Stimulated activated CD8-positive, alpha-beta memory T cell treated with anti-CD3 and anti-CD28 coated beads, Interleukin-7, amount 100 ng/mL, for 48 hours (primary cell): ENCODE measurements at regions not wholly inside any gene's neighbourhood (a gene's known extent, or its start where the extent isn't known, plus 50 kb on each side); places are given as distances from the start of the nearest gene placed in this dataset.
"Not testable (repeated sequence)": the region's sequence is repeated elsewhere in the genome, so short reads cannot be mapped to it uniquely, and the experiment has no call there.

Experiments
- DNase-seq, 2 donors: peaks; one replicate each; pipeline ENCODE4 v3.0.0-alpha.2; 2020; ENCODE audit warnings: low read depth in 1 of 2; ENCODE audit errors: extremely low read depth in 1 of 2

DNA sequence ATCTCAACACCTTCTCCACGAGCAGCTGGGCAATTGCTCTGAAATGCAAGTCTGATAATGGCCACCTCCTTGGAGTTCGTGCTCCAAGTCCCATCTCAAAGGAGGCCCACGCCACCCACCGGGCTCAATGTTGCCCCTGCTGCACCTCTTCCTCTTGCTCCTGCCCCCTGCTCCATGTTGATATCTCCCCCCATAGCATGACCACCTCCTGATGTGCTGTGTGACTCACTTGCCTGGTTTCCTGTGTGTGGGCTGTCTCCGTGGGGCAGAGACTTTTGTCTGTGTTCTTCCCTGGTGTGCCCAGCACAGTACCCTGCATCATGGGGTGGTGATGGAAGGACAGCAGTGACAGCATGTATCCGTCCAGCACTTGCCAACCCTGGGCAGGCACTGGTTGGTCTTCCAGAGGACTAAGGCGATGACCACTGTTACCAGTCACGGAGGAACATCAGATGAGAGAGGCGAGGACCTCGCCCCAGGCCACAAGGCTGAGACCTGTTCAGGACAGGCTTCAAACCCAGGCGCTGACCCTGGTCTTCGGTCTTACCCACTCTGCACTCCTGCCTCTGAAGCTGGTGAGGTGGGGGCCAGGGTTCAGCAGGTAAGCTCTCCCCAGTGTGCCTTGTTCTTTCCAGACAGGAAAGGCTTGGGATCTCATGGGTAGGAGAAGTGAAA lies 104.6 kb upstream of the LRPAP1 start:
- no peak for DNase-seq

DNA sequence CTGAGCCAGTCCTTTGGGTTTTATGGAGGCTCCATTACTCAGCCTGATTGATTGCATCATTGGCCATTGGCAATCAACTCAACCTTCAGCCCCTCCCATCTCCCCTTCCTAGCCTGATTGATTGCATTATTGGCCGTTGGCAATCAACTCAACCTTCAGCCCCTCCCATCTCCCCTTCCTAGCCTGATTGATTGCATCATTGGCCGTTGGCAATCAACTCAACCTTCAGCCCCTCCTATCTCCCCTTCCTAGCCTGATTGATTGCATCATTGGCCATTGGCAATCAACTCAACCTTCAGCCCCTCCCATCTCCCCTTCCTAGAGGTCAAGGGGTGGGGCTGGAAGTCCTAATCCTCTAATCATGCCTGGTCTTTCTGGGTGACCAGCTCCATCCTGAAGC lies 103.8 kb upstream of the LRPAP1 start:
- DNase-seq, result not testable (repeated sequence)

GRCh38 chr4:3634894-3635820 lies 102.9 kb upstream of the LRPAP1 start:
- DNase-seq, result no peak

DNA sequence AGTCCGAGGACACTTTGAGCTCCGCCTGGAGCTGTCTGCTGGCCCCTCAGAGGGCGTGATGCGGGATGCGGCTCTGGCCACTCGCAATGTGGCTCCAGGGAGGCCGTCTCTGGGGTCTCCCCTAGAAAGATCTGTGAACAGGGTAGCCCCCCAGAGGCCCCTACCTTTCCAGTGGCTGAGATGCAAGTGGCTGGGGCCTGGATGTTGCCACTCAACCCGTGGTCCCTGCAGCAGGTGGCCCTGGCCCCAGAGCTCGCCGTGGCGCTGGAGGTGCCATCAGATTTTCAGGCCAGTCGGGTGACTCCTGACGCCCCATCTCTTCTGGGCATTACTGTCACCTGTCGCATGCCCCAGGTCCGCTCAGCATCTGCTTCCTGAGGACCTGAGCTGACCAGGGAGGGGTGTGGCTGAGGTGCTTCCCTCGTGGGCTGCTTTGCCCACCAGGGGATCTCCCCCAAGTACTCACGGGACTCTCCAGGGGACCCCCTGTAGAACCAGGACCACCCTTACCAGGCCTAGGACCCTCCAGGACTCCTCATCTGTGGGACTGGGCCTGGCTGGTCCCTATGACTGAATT lies 102.1 kb upstream of the LRPAP1 start:
- no peak for DNase-seq

- DNase-seq, result not testable (repeated sequence)
Measured at GRCh38 chr4:3633277-3633676, 101.1 kb upstream of the LRPAP1 start.

DNA sequence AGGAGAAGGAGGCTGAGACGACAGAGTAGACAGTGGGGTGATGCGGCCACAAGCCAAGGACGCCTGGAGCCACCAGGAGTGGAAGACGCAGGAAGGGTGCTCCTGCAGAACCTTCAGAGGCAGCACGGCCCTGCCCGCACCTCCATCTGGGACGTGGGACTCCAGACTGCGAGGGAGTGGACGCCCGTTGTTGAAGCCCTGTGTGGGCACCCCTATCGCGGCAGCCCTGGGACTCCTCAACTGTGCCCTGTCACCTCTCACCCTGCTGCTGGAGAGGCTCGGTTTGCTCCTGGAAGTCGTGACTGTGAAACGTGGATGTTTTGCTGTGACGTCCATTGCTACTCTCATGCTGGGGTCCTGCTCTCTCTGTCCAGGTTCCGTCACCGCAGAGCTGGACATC lies 100.6 kb upstream of the LRPAP1 start:
- DNase-seq, result not testable (repeated sequence)

DNA sequence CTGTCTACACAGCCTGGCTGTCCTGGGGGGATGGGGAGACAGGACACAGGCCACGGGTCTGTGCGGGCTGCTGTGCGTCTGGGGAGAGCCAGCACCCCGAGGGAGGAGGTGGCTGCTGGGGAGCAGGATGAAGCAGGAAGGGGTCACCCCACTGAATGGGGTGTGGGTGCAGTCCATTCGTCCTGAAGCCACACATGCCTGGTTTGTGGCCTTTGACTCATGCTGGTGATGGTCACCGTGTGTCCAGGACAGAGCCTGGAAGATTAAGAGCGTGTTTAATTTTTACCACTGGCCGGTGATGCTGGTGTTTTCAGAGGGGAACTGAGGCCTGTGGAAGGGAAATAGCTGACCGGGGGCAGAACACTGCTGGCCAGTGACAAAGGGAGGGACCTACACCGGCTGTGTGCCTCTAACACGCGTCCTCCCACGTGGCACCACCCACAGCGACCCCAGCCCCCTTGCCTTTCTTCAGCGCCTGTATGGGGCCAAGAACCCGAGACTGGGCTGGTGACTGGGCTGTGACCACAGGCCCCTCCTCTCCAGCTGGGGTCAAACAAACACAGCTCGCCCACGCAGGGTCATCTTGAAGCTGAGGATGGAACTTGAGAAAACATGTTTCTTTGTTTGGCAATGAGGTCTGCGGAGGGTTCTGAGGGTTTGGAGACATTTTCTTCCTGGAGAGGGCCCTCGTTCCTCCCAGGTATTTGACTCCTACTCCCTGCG lies 99.5 kb upstream of the LRPAP1 start:
- DNase-seq, result not testable (repeated sequence)

- DNase-seq, result no peak
Measured at GRCh38 chr4:3630598-3631543, 98.6 kb upstream of the LRPAP1 start.

DNA sequence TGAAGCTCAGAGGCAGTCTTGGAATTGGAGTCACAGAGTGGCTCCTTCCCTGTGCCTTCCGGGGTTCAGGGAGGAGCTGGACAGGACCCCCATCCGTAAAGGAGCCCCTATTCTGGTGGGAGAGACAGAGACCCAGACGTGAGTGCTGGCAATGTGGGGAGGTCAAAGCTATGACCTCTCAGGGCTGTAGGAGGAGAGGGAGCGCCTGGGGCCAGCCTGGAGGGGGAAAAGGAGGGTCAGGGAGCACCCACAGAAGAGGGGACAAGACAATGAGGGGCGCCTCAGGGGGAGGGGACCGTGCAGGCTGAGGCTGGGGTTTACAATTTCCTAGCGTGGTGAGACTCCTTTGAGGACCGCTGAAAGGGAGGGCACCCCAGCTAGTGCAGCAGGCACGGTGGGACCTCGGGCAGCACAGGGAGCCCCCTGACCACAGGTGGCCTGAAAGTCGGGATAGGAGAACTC lies 97.9 kb upstream of the LRPAP1 start:
- DNase-seq, result no peak

DNA sequence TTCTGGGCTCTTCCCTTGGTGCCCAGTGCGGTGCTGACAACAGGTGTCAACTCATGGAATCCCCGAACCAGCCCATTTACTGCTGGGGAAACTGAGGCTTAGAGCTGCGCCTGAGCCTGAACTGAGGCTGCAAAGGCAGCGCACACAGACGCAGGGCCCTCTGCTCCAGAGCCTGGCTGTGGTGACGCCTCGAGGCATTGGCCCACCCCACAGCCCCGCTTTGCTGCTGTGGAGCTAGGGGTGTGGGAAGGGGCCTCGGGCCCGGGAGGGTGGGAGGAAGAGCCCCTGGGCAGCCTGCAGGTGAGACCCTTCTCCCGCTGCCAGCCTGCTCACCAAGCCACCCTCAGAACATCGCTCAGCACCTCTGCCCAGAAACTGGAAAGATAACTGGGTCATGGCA lies 97.4 kb upstream of the LRPAP1 start:
- DNase-seq, result no peak

- DNase-seq, result not testable (repeated sequence)
Measured at GRCh38 chr4:3629176-3629575, 97.0 kb upstream of the LRPAP1 start.

- no peak for DNase-seq
Measured at GRCh38 chr4:3628868-3629175, 96.6 kb upstream of the LRPAP1 start.

- DNase-seq, result not testable (repeated sequence)
Measured at GRCh38 chr4:3627967-3628867, 96.0 kb upstream of the LRPAP1 start.

- DNase-seq, result not testable (repeated sequence)
Measured at GRCh38 chr4:3627456-3627855, 95.2 kb upstream of the LRPAP1 start.

- not testable (repeated sequence) for DNase-seq
Measured at GRCh38 chr4:3626131-3626884, 94.1 kb upstream of the LRPAP1 start.

- not testable (repeated sequence) for DNase-seq
Measured at GRCh38 chr4:3625286-3625875, 93.2 kb upstream of the LRPAP1 start.

- DNase-seq, result peak in 1 of 2 donors; percentile 5
Measured at GRCh38 chr4:3623809-3624329, 91.6 kb upstream of the LRPAP1 start.

- no peak for DNase-seq
Measured at GRCh38 chr4:3623106-3623505, 90.9 kb upstream of the LRPAP1 start.
